Nephron (organoid): ENCODE measurements at regions not wholly inside any gene's neighbourhood (a gene's known extent, or its start where the extent isn't known, plus 50 kb on each side); places are given as distances from the start of the nearest gene placed in this dataset.

Experiments used
- H3K27ac Mint-ChIP-seq, 3 experiments: 2 replicates each; pipeline ENCODE4 v1.8.0; 2020; ENCODE audit warnings: mixed read lengths in 3 of 3, mild to moderate bottlenecking in 2 of 3, moderate library complexity in 1 of 3
- H3K27me3 Mint-ChIP-seq: 2 replicates; pipeline ENCODE4 v1.8.0; 2021; ENCODE audit warnings: low read depth, mild to moderate bottlenecking, moderate library complexity, mixed read lengths
- H3K36me3 Mint-ChIP-seq: 2 replicates; pipeline ENCODE4 v1.8.0; 2020; ENCODE audit warnings: low read depth, mixed read lengths
- H3K4me1 Mint-ChIP-seq: 2 replicates; pipeline ENCODE4 v1.8.0; 2020; ENCODE audit warnings: mixed read lengths
- H3K4me3 Mint-ChIP-seq, 3 experiments: 2 replicates each; pipeline ENCODE4 v1.8.0; 2020; ENCODE audit warnings: mild to moderate bottlenecking in 3 of 3, mixed read lengths in 3 of 3, moderate library complexity in 2 of 3
- H3K9me3 Mint-ChIP-seq: 2 replicates; pipeline ENCODE4 v1.8.0; 2020; ENCODE audit warnings: mixed read lengths
- CTCF ChIP-seq, 3 experiments: fragments of 200-600 bp; sonication (generic); IDR thresholded peaks; one replicate each; pipeline ENCODE4 v1.5.0; 2021; ENCODE audit warnings: antibody characterized with exemption in 3 of 3; ENCODE audit not compliant: unreplicated experiment in 3 of 3

GRCh38 chr12:98007963-98008362, 507.4 kb upstream of the TMPO start:
- Mint-ChIP-seq H3K36me3 (no peaks in the 10 kb centered on the region), H3K27ac (no peak overlapping the region), H3K27me3 (no peaks in the 10 kb centered on the region), H3K9me3 (no peaks in the 10 kb centered on the region), H3K4me3 (no peak overlapping the region), H3K4me1 (no peaks in the 10 kb centered on the region)
- TF ChIP-seq CTCF (IDR thresholded peaks at IDR 0.05; ENCODE audit: unreplicated experiment in 3 of 3), result no peak

- peaks cover 13% of the 10 kb centered on the region for H3K9me3 Mint-ChIP-seq
- no peak overlapping the region for H3K4me3 Mint-ChIP-seq
- no peaks in the 10 kb centered on the region for H3K36me3 Mint-ChIP-seq
- H3K4me1 Mint-ChIP-seq, result no peaks in the 10 kb centered on the region
- H3K27ac Mint-ChIP-seq, result no peak overlapping the region
- H3K27me3 Mint-ChIP-seq, result no peaks in the 10 kb centered on the region
- no peak for TF ChIP-seq CTCF (IDR thresholded peaks at IDR 0.05; ENCODE audit: unreplicated experiment in 3 of 3)
These were observed 501.8 kb upstream of the TMPO start for GRCh38 chr12:98013560-98013959.

GRCh38 chr12:98018836-98019235, 496.6 kb upstream of the TMPO start:
- H3K36me3 Mint-ChIP-seq, result no peaks in the 10 kb centered on the region
- H3K9me3 Mint-ChIP-seq, result peaks cover 13% of the 10 kb centered on the region
- peaks cover 6% of the 10 kb centered on the region for H3K4me1 Mint-ChIP-seq
- no peak for TF ChIP-seq CTCF (IDR thresholded peaks at IDR 0.05; ENCODE audit: unreplicated experiment in 3 of 3)
- no peak overlapping the region for H3K4me3 Mint-ChIP-seq
- H3K27ac Mint-ChIP-seq, result no peak overlapping the region
- H3K27me3 Mint-ChIP-seq, result no peaks in the 10 kb centered on the region

GRCh38 chr12:98020376-98020775, 495.0 kb upstream of the TMPO start:
- H3K9me3 Mint-ChIP-seq, result peaks cover 4% of the 10 kb centered on the region
- peaks cover 6% of the 10 kb centered on the region for H3K4me1 Mint-ChIP-seq
- no peaks in the 10 kb centered on the region for H3K36me3 Mint-ChIP-seq
- H3K4me3 Mint-ChIP-seq, result no peak overlapping the region
- H3K27me3 Mint-ChIP-seq, result no peaks in the 10 kb centered on the region
- TF ChIP-seq CTCF (IDR thresholded peaks at IDR 0.05; ENCODE audit: unreplicated experiment in 3 of 3), result no peak
- no peak overlapping the region for H3K27ac Mint-ChIP-seq

- no peak overlapping the region for H3K27ac Mint-ChIP-seq
- H3K27me3 Mint-ChIP-seq, result no peaks in the 10 kb centered on the region
- peaks cover 6% of the 10 kb centered on the region for H3K4me1 Mint-ChIP-seq
- no peak for TF ChIP-seq CTCF (IDR thresholded peaks at IDR 0.05; ENCODE audit: unreplicated experiment in 3 of 3)
- H3K36me3 Mint-ChIP-seq, result no peaks in the 10 kb centered on the region
- H3K9me3 Mint-ChIP-seq, result no peaks in the 10 kb centered on the region
- no peak overlapping the region for H3K4me3 Mint-ChIP-seq
These were observed 492.4 kb upstream of the TMPO start for GRCh38 chr12:98022961-98023360.

GRCh38 chr12:98037401-98038140, 477.8 kb upstream of the TMPO start:
- H3K27ac Mint-ChIP-seq, result no peak overlapping the region
- no peaks in the 10 kb centered on the region for H3K4me1 Mint-ChIP-seq
- H3K36me3 Mint-ChIP-seq, result no peaks in the 10 kb centered on the region
- no peak for TF ChIP-seq CTCF (IDR thresholded peaks at IDR 0.05; ENCODE audit: unreplicated experiment in 3 of 3)
- H3K27me3 Mint-ChIP-seq, result no peaks in the 10 kb centered on the region
- H3K4me3 Mint-ChIP-seq, result no peak overlapping the region
- H3K9me3 Mint-ChIP-seq, result peaks cover 12% of the 10 kb centered on the region
